ENCODE measurements at regions not wholly inside any gene's neighbourhood (a gene's known extent, or its start where the extent isn't known, plus 50 kb on each side); places are given as distances from the start of the nearest gene placed in this dataset.

DNA sequence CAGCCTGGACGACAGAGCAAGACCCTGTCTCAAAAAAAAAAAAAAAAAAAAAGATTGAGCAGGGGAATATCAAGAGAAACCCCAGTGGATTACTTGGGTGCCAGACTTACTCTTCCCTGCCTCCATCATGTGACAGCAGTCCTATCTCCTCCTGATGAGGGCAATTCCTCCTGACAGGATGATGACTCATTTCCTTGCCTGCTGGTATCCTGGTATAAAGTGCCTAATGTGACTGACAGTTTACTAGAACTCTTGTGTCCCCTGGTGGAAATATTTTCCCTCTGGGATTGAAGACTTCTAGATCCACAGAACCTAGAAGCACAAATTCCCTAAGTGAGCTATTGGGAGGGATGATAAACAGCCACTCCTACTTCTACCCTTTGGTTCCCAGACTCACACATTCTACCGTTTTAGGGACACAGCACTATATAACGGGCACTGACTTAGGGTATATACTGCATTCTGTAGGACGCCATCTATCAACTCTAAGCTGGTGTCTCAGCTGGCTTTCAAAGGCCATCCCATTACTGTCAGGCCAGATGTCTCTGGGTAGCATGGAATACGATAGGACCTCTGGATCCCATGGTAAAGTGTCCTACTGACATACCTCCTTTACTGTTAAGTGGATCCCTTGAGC, 114.6 kb upstream of the MED13 start:
- Histone ChIP-seq H3K27me3 (ENCODE audit: control insufficient read depth in 1 of 2, insufficient read depth in 1 of 2, low read length in 2 of 2) (no peaks in the 10 kb centered on the region), H3K4ac (ENCODE audit: low read depth in 1 of 2, low read length in 2 of 2) (peak overlapping the region in 1 of 2 experiments; percentile 50), H3K23ac (ENCODE audit: low read length in 2 of 2) (no peak overlapping the region), H3K4me2 (ENCODE audit: low read length, poor library complexity, severe bottlenecking) (no peak overlapping the region), H2BK12ac (ENCODE audit: low read length in 2 of 2) (peak overlapping the region; percentile 29 to 49), H4K91ac (ENCODE audit: low read length) (no peak overlapping the region), H3K36me3 (ENCODE audit: control insufficient read depth in 1 of 2, insufficient read depth in 2 of 2, low read depth in 1 of 2, low read length in 2 of 2) (no peaks in the 10 kb centered on the region), H4K8ac (ENCODE audit: low read length) (peak overlapping the region; percentile 29), H3K9ac (ENCODE audit: low read length) (no peak overlapping the region), H3K18ac (ENCODE audit: low read depth in 1 of 2, low read length in 2 of 2) (peak overlapping the region; percentile 34 to 44), H3K27ac (ENCODE audit: low read length, poor library complexity, severe bottlenecking) (no peak overlapping the region), H3K9me3 (ENCODE audit: control insufficient read depth, low read length) (peaks cover 11% of the 10 kb centered on the region), H2AK5ac (ENCODE audit: low read length, severe bottlenecking) (no peak overlapping the region), H3K4me3 (ENCODE audit: insufficient read depth in 1 of 2, low read depth in 1 of 2, low read length in 2 of 2) (no peak overlapping the region), H3K4me1 (ENCODE audit: control insufficient read depth, insufficient read depth, low read depth, low read length) (peaks cover 1% of the 10 kb centered on the region), H2BK5ac (ENCODE audit: low read depth, low read length, poor library complexity, severe bottlenecking) (no peak overlapping the region), H2BK15ac (ENCODE audit: low read depth, poor library complexity, severe bottlenecking) (no peak overlapping the region), H2BK120ac (ENCODE audit: low read depth, low read length) (no peak overlapping the region), H2AFZ (ENCODE audit: low read depth, low read length) (no peak overlapping the region), H3K14ac (ENCODE audit: low read length in 2 of 2) (peak overlapping the region in 1 of 2 experiments; percentile 7), H3K79me1 (replicated peaks; ENCODE audit: low read length, poor library complexity, severe bottlenecking) (no peaks in the 10 kb centered on the region)
- 75% methylated on average over 5 of the region's 5 CpGs for WGBS
- peak; percentile 86 for DNase-seq

DNA sequence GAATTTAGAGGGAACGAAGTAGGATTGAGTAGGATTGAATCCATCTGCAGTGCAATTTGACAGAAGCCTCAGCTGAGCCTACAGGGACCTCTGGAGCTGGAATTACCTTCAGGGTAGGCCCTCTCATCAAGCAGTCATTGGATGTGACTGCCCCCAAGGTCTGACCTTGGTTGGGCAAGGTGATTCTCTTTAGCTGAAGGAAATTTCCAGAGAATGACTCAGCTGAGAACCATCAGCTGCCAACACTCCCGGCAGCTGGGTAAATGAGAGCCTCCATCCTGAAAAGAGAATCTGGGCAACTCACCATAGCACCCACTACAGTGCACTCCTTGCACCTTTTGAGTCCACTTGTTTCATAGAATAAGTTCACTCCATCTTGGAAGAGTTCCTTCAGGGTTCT, 113.5 kb upstream of the MED13 start:
- peak overlapping the region; percentile 12 for H2BK15ac ChIP-seq (ENCODE audit: low read depth, poor library complexity, severe bottlenecking)
- DNase-seq, result peak; percentile 60
- H2BK12ac ChIP-seq (ENCODE audit: low read length in 2 of 2), result peak overlapping the region in 1 of 2 experiments; percentile 21
- H2AK5ac ChIP-seq (ENCODE audit: low read length, severe bottlenecking), result no peak overlapping the region
- H3K4ac ChIP-seq (ENCODE audit: low read depth in 1 of 2, low read length in 2 of 2), result no peak overlapping the region
- WGBS, result 49% methylated on average over 2 of the region's 2 CpGs
- no peak overlapping the region for H3K18ac ChIP-seq (ENCODE audit: low read depth in 1 of 2, low read length in 2 of 2)
- no peak overlapping the region for H2BK5ac ChIP-seq (ENCODE audit: low read depth, low read length, poor library complexity, severe bottlenecking)
- H3K4me3 ChIP-seq (ENCODE audit: insufficient read depth in 1 of 2, low read depth in 1 of 2, low read length in 2 of 2), result no peak overlapping the region
- H3K14ac ChIP-seq (ENCODE audit: low read length in 2 of 2), result no peak overlapping the region
- no peak overlapping the region for H2BK120ac ChIP-seq (ENCODE audit: low read depth, low read length)
- H3K9ac ChIP-seq (ENCODE audit: low read length), result no peak overlapping the region
- no peak overlapping the region for H4K8ac ChIP-seq (ENCODE audit: low read length)
- peaks cover 11% of the 10 kb centered on the region for H3K9me3 ChIP-seq (ENCODE audit: control insufficient read depth, low read length)
- no peaks in the 10 kb centered on the region for H3K79me1 ChIP-seq (replicated peaks; ENCODE audit: low read length, poor library complexity, severe bottlenecking)
- H3K27ac ChIP-seq (ENCODE audit: low read length, poor library complexity, severe bottlenecking), result peak overlapping the region; percentile 33
- no peak overlapping the region for H3K23ac ChIP-seq (ENCODE audit: low read length in 2 of 2)
- H3K27me3 ChIP-seq (ENCODE audit: control insufficient read depth in 1 of 2, insufficient read depth in 1 of 2, low read length in 2 of 2), result no peaks in the 10 kb centered on the region
- no peak overlapping the region for H3K4me2 ChIP-seq (ENCODE audit: low read length, poor library complexity, severe bottlenecking)
- no peaks in the 10 kb centered on the region for H3K36me3 ChIP-seq (ENCODE audit: control insufficient read depth in 1 of 2, insufficient read depth in 2 of 2, low read depth in 1 of 2, low read length in 2 of 2)
- H2AFZ ChIP-seq (ENCODE audit: low read depth, low read length), result no peak overlapping the region
- H4K91ac ChIP-seq (ENCODE audit: low read length), result no peak overlapping the region
- peaks cover 1% of the 10 kb centered on the region for H3K4me1 ChIP-seq (ENCODE audit: control insufficient read depth, insufficient read depth, low read depth, low read length)

DNA sequence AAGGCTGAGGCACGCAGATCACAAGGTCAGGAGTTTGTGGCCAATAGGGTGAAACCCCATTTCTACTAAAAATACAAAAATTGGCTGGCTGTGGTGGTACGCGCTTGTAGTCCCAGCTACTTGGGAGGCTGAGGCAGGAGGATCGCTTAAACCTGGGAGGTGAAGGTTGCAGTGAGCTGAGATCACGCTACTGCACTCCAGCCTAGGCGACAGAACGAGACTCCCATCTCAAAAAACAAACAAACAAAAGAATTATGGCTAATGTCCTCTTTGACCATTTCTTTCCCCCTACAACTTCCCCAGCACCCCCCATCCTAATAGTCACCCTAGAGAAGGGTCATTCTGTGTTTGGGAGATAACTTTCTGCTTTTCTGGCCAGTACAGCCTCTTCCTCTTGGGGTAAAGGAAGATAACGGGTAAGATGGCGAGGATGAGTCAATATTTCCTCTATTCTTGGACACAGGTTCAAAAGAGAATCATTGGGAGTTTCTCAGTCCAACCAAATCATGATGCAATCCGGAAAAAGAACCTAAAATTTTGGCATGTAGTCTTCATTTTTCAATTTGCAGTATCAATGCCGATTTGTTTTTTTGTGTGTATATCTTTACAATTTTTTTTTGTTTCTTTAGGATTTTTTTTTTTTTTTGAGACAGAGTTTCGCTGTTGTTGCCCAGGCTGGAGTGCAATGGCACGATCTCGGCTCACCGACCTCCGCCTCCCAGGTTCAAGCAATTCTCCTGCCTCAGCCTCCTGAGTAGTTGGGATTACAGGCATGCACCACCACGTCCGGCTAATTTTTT, 107.6 kb upstream of the MED13 start:
- Histone ChIP-seq H3K4ac (ENCODE audit: low read depth in 1 of 2, low read length in 2 of 2) (no peak overlapping the region), H2AFZ (ENCODE audit: low read depth, low read length) (no peak overlapping the region), H3K79me1 (replicated peaks; ENCODE audit: low read length, poor library complexity, severe bottlenecking) (no peaks in the 10 kb centered on the region), H4K91ac (ENCODE audit: low read length) (no peak overlapping the region), H3K27ac (ENCODE audit: low read length, poor library complexity, severe bottlenecking) (no peak overlapping the region), H3K14ac (ENCODE audit: low read length in 2 of 2) (no peak overlapping the region), H3K4me2 (ENCODE audit: low read length, poor library complexity, severe bottlenecking) (no peak overlapping the region), H3K18ac (ENCODE audit: low read depth in 1 of 2, low read length in 2 of 2) (no peak overlapping the region), H3K23ac (ENCODE audit: low read length in 2 of 2) (no peak overlapping the region), H4K8ac (ENCODE audit: low read length) (no peak overlapping the region), H3K9ac (ENCODE audit: low read length) (no peak overlapping the region), H2AK5ac (ENCODE audit: low read length, severe bottlenecking) (no peak overlapping the region), H3K4me1 (ENCODE audit: control insufficient read depth, insufficient read depth, low read depth, low read length) (peaks cover 1% of the 10 kb centered on the region), H3K36me3 (ENCODE audit: control insufficient read depth in 1 of 2, insufficient read depth in 2 of 2, low read depth in 1 of 2, low read length in 2 of 2) (no peaks in the 10 kb centered on the region), H3K9me3 (ENCODE audit: control insufficient read depth, low read length) (no peaks in the 10 kb centered on the region), H2BK5ac (ENCODE audit: low read depth, low read length, poor library complexity, severe bottlenecking) (no peak overlapping the region), H2BK120ac (ENCODE audit: low read depth, low read length) (no peak overlapping the region), H3K4me3 (ENCODE audit: insufficient read depth in 1 of 2, low read depth in 1 of 2, low read length in 2 of 2) (no peak overlapping the region), H2BK15ac (ENCODE audit: low read depth, poor library complexity, severe bottlenecking) (no peak overlapping the region), H2BK12ac (ENCODE audit: low read length in 2 of 2) (no peak overlapping the region), H3K27me3 (ENCODE audit: control insufficient read depth in 1 of 2, insufficient read depth in 1 of 2, low read length in 2 of 2) (no peaks in the 10 kb centered on the region)
- 96% methylated on average over 10 of the region's 18 CpGs for WGBS
- DNase-seq, result no peak

DNA sequence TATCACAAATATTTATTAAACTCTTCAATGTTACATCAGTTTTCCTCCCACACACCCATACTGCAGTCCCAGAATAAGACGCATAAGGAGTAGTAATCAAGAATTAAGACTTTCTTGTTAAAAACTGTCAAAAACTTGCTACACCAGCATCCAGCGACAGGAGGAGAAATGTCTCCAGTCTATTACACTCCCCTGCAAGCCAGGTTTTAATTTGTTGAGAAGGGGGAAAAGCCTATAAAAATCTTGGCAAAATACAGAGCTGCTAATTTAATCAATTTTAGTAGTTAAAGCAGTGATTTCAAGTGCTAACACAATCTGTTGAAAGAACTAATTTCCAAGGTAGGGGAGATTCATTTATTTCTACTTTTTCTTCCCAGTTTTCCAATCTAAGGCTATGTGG, 102.0 kb upstream of the MED13 start:
- H3K14ac ChIP-seq (ENCODE audit: low read length in 2 of 2), result no peak overlapping the region
- H2BK120ac ChIP-seq (ENCODE audit: low read depth, low read length), result no peak overlapping the region
- H2BK15ac ChIP-seq (ENCODE audit: low read depth, poor library complexity, severe bottlenecking), result no peak overlapping the region
- peaks cover 1% of the 10 kb centered on the region for H3K4me1 ChIP-seq (ENCODE audit: control insufficient read depth, insufficient read depth, low read depth, low read length)
- no peak overlapping the region for H3K4me2 ChIP-seq (ENCODE audit: low read length, poor library complexity, severe bottlenecking)
- H4K8ac ChIP-seq (ENCODE audit: low read length), result no peak overlapping the region
- no peak overlapping the region for H3K4me3 ChIP-seq (ENCODE audit: insufficient read depth in 1 of 2, low read depth in 1 of 2, low read length in 2 of 2)
- no peak overlapping the region for H3K27ac ChIP-seq (ENCODE audit: low read length, poor library complexity, severe bottlenecking)
- H3K18ac ChIP-seq (ENCODE audit: low read depth in 1 of 2, low read length in 2 of 2), result no peak overlapping the region
- H4K91ac ChIP-seq (ENCODE audit: low read length), result no peak overlapping the region
- H3K36me3 ChIP-seq (ENCODE audit: control insufficient read depth in 1 of 2, insufficient read depth in 2 of 2, low read depth in 1 of 2, low read length in 2 of 2), result no peaks in the 10 kb centered on the region
- DNase-seq, result no peak
- no peaks in the 10 kb centered on the region for H3K27me3 ChIP-seq (ENCODE audit: control insufficient read depth in 1 of 2, insufficient read depth in 1 of 2, low read length in 2 of 2)
- H3K79me1 ChIP-seq (replicated peaks; ENCODE audit: low read length, poor library complexity, severe bottlenecking), result no peaks in the 10 kb centered on the region
- H2BK5ac ChIP-seq (ENCODE audit: low read depth, low read length, poor library complexity, severe bottlenecking), result no peak overlapping the region
- H2BK12ac ChIP-seq (ENCODE audit: low read length in 2 of 2), result no peak overlapping the region
- H2AK5ac ChIP-seq (ENCODE audit: low read length, severe bottlenecking), result no peak overlapping the region
- H3K4ac ChIP-seq (ENCODE audit: low read depth in 1 of 2, low read length in 2 of 2), result no peak overlapping the region
- H3K9ac ChIP-seq (ENCODE audit: low read length), result no peak overlapping the region
- H3K9me3 ChIP-seq (ENCODE audit: control insufficient read depth, low read length), result no peaks in the 10 kb centered on the region
- H2AFZ ChIP-seq (ENCODE audit: low read depth, low read length), result no peak overlapping the region
- H3K23ac ChIP-seq (ENCODE audit: low read length in 2 of 2), result no peak overlapping the region
- 100% methylated on average over 1 of the region's 2 CpGs for WGBS

Data from mesenchymal stem cell (in vitro differentiated cells and primary cell).